ENCODE measurements at regions not wholly inside any gene's neighbourhood (a gene's known extent, or its start where the extent isn't known, plus 50 kb on each side); places are given as distances from the start of the nearest gene placed in this dataset.

GRCh38 chr13:90835826-90836225 lies 511.7 kb upstream of the MIR17HG start:
- Mint-ChIP-seq H3K27me3 (ENCODE audit: insufficient read depth, low read depth, poor library complexity) (peaks cover 6% of the 10 kb centered on the region), H3K9me3 (peaks cover 13% of the 10 kb centered on the region), H3K4me1 (peaks cover 2% of the 10 kb centered on the region; the same call in 1 of the 3 replicates), H3K27ac (no peak overlapping the region), H3K36me3 (ENCODE audit: low read depth) (peaks cover 10% of the 10 kb centered on the region; the same call in 2 of the 3 replicates), H3K4me3 (no peak overlapping the region)
- Histone ChIP-seq H3K4me1 (ENCODE audit: insufficient read depth) (no peaks in the 10 kb centered on the region; the same call in 1 of the 2 replicates), H3K9me2 (ENCODE audit: insufficient read depth) (0 out of 2 replicates have a peak, but pooled peaks cover 3% of the 10 kb centered on the region), H4K20me1 (replicated peaks; ENCODE audit: insufficient read depth) (no peaks in the 10 kb centered on the region), H2AFZ (no peak overlapping the region), H3K4me3 (no peak overlapping the region), H3K27me3 (ENCODE audit: insufficient read depth) (no peaks in the 10 kb centered on the region), H3K79me2 (replicated peaks; ENCODE audit: insufficient read depth) (no peaks in the 10 kb centered on the region), H3K36me3 (ENCODE audit: insufficient read depth) (no peaks in the 10 kb centered on the region), H3F3A (replicated peaks; ENCODE audit: low read depth) (no peaks in the 10 kb centered on the region), H3K4me2 (no peak overlapping the region), H3K27ac (ENCODE audit: low read depth) (no peak overlapping the region)
- TF ChIP-seq, protein P1, sequence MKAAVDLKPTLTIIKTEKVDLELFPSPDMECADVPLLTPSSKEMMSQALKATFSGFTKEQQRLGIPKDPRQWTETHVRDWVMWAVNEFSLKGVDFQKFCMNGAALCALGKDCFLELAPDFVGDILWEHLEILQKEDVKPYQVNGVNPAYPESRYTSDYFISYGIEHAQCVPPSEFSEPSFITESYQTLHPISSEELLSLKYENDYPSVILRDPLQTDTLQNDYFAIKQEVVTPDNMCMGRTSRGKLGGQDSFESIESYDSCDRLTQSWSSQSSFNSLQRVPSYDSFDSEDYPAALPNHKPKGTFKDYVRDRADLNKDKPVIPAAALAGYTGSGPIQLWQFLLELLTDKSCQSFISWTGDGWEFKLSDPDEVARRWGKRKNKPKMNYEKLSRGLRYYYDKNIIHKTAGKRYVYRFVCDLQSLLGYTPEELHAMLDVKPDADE (IDR thresholded peaks at IDR 0.05), result no peak
- ATAC-seq (no peak), DNase-seq (ENCODE audit: low spot score) (no peak)

GRCh38 chr13:90838317-90838960 lies 509.0 kb upstream of the MIR17HG start:
- Mint-ChIP-seq H3K27ac (no peak overlapping the region), H3K27me3 (ENCODE audit: insufficient read depth, low read depth, poor library complexity) (peaks cover 8% of the 10 kb centered on the region), H3K9me3 (peaks cover 17% of the 10 kb centered on the region), H3K36me3 (ENCODE audit: low read depth) (peaks cover 15% of the 10 kb centered on the region; the same call in 2 of the 3 replicates), H3K4me3 (no peak overlapping the region), H3K4me1 (no peaks in the 10 kb centered on the region; the same call in 2 of the 3 replicates)
- Histone ChIP-seq H3K4me1 (ENCODE audit: insufficient read depth) (no peaks in the 10 kb centered on the region), H3K36me3 (ENCODE audit: insufficient read depth) (no peaks in the 10 kb centered on the region), H3K79me2 (replicated peaks; ENCODE audit: insufficient read depth) (no peaks in the 10 kb centered on the region), H3K27ac (ENCODE audit: low read depth) (no peak overlapping the region), H3K4me2 (no peak overlapping the region), H3F3A (replicated peaks; ENCODE audit: low read depth) (no peaks in the 10 kb centered on the region), H3K4me3 (no peak overlapping the region), H3K9me2 (ENCODE audit: insufficient read depth) (0 out of 2 replicates have a peak, but pooled peaks cover 3% of the 10 kb centered on the region), H2AFZ (no peak overlapping the region), H3K27me3 (ENCODE audit: insufficient read depth) (no peaks in the 10 kb centered on the region), H4K20me1 (replicated peaks; ENCODE audit: insufficient read depth) (no peaks in the 10 kb centered on the region)
- ATAC-seq, result no peak
- DNase-seq (ENCODE audit: low spot score), result no peak
- TF ChIP-seq ZNF114 (CRISPR knock-in tag; IDR thresholded peaks at IDR 0.05), result no peak
- no peak for TF ChIP-seq EZH2 (IDR thresholded peaks at IDR 0.05; ENCODE audit: low read depth, unreplicated experiment)
- no peak for TF ChIP-seq ZNF331 (CRISPR knock-in tag; IDR thresholded peaks at IDR 0.05; ENCODE audit: low read depth)
- no peak for TF ChIP-seq NANOG (IDR thresholded peaks at IDR 0.05; ENCODE audit: borderline replicate concordance)
- no peak for TF ChIP-seq POLR2AphosphoS5 (IDR thresholded peaks at IDR 0.05; ENCODE audit: low read depth)
- no peak for TF ChIP-seq EZH2phosphoT487 (IDR thresholded peaks at IDR 0.05; ENCODE audit: unreplicated experiment)
- TF ChIP-seq, protein P1 (IDR thresholded peaks at IDR 0.05), result no peak
- TF ChIP-seq, protein P2, sequence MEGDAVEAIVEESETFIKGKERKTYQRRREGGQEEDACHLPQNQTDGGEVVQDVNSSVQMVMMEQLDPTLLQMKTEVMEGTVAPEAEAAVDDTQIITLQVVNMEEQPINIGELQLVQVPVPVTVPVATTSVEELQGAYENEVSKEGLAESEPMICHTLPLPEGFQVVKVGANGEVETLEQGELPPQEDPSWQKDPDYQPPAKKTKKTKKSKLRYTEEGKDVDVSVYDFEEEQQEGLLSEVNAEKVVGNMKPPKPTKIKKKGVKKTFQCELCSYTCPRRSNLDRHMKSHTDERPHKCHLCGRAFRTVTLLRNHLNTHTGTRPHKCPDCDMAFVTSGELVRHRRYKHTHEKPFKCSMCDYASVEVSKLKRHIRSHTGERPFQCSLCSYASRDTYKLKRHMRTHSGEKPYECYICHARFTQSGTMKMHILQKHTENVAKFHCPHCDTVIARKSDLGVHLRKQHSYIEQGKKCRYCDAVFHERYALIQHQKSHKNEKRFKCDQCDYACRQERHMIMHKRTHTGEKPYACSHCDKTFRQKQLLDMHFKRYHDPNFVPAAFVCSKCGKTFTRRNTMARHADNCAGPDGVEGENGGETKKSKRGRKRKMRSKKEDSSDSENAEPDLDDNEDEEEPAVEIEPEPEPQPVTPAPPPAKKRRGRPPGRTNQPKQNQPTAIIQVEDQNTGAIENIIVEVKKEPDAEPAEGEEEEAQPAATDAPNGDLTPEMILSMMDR (conservative IDR thresholded peaks at IDR 0.05; ENCODE audit: low read depth in 2 of 2), result no peak
- no peak for TF ChIP-seq ZNF462 (CRISPR knock-in tag; IDR thresholded peaks at IDR 0.05)

All from GM23338 (cell line).